Immature natural killer cell (primary cell): ENCODE measurements at regions not wholly inside any gene's neighbourhood (a gene's known extent, or its start where the extent isn't known, plus 50 kb on each side); places are given as distances from the start of the nearest gene placed in this dataset.

ENCODE experiments used
- DNase-seq, 3 donors: peaks; one replicate each; pipeline ENCODE4 v3.0.0; 2022; ENCODE audit warnings: mixed read lengths in 1 of 3
- H3K27ac Mint-ChIP-seq, 6 donors: one replicate each; pipeline ENCODE4 v1.8.0; 2020; ENCODE audit warnings: mixed read lengths in 6 of 6, mild to moderate bottlenecking in 5 of 6, inconsistent platforms in 4 of 6, moderate library complexity in 3 of 6
- H3K27me3 Mint-ChIP-seq, 3 donors: one replicate each; pipeline ENCODE4 v1.8.0; 2020 to 2021; ENCODE audit warnings: low read depth in 3 of 3, mild to moderate bottlenecking in 3 of 3, mixed read lengths in 3 of 3, moderate library complexity in 3 of 3, inconsistent platforms in 1 of 3
- H3K36me3 Mint-ChIP-seq, 3 donors: one replicate each; pipeline ENCODE4 v1.8.0; 2020; ENCODE audit warnings: mixed read lengths in 3 of 3, inconsistent platforms in 2 of 3, mild to moderate bottlenecking in 2 of 3
- H3K4me1 Mint-ChIP-seq, 2 donors: one replicate each; pipeline ENCODE4 v1.8.0; 2020; ENCODE audit warnings: inconsistent platforms in 2 of 2, mild to moderate bottlenecking in 2 of 2, mixed read lengths in 2 of 2, moderate library complexity in 1 of 2
- H3K4me3 Mint-ChIP-seq, 5 donors: one replicate each; pipeline ENCODE4 v1.8.0; 2020; ENCODE audit warnings: mild to moderate bottlenecking in 5 of 5, mixed read lengths in 5 of 5, inconsistent platforms in 3 of 5, moderate library complexity in 3 of 5
- H3K9me3 Mint-ChIP-seq, 6 donors: one replicate each; pipeline ENCODE4 v1.8.0; 2020; ENCODE audit warnings: mild to moderate bottlenecking in 6 of 6, mixed read lengths in 6 of 6, inconsistent platforms in 4 of 6, moderate library complexity in 3 of 6

GRCh38 chr3:124108446-124108845 is 116.5 kb upstream of the ROPN1 start:
- Mint-ChIP-seq H3K4me1 (no peaks in the 10 kb centered on the region), H3K27ac (no peak overlapping the region), H3K9me3 (no peaks in the 10 kb centered on the region), H3K36me3 (no peaks in the 10 kb centered on the region), H3K4me3 (no peak overlapping the region), H3K27me3 (peaks cover 1 to 6% (median 2%) of the 10 kb centered on the region in 3 donors)
- no peak for DNase-seq

- Mint-ChIP-seq H3K36me3 (no peaks in the 10 kb centered on the region), H3K4me3 (no peak overlapping the region), H3K9me3 (peaks cover 0 to 3% (median 0%) of the 10 kb centered on the region in 6 donors), H3K27me3 (peaks cover 4 to 10% (median 7%) of the 10 kb centered on the region in 3 donors), H3K4me1 (no peaks in the 10 kb centered on the region), H3K27ac (no peak overlapping the region)
- no peak for DNase-seq
These were observed 121.6 kb upstream of the ROPN1 start for GRCh38 chr3:124113485-124113884.

GRCh38 chr3:124115279-124115678 is 123.4 kb upstream of the ROPN1 start:
- no peaks in the 10 kb centered on the region for H3K4me1 Mint-ChIP-seq
- no peaks in the 10 kb centered on the region for H3K36me3 Mint-ChIP-seq
- peaks cover 0 to 3% (median 0%) of the 10 kb centered on the region in 6 donors for H3K9me3 Mint-ChIP-seq
- DNase-seq: no peak
- H3K4me3 Mint-ChIP-seq: no peak overlapping the region
- H3K27me3 Mint-ChIP-seq: peaks cover 4 to 10% (median 7%) of the 10 kb centered on the region in 3 donors
- H3K27ac Mint-ChIP-seq: no peak overlapping the region

GRCh38 chr3:124115956-124116355 is 124.0 kb upstream of the ROPN1 start:
- H3K27ac Mint-ChIP-seq: no peak overlapping the region
- H3K27me3 Mint-ChIP-seq: peaks cover 4 to 10% (median 6%) of the 10 kb centered on the region in 3 donors
- no peak for DNase-seq
- no peaks in the 10 kb centered on the region for H3K36me3 Mint-ChIP-seq
- no peaks in the 10 kb centered on the region for H3K4me1 Mint-ChIP-seq
- H3K9me3 Mint-ChIP-seq: peaks cover 0 to 3% (median 0%) of the 10 kb centered on the region in 6 donors
- no peak overlapping the region for H3K4me3 Mint-ChIP-seq

GRCh38 chr3:124116906-124117305 is 125.0 kb upstream of the ROPN1 start:
- Mint-ChIP-seq H3K4me3 (no peak overlapping the region), H3K27me3 (peaks cover 4 to 10% (median 6%) of the 10 kb centered on the region in 3 donors), H3K36me3 (no peaks in the 10 kb centered on the region)

GRCh38 chr3:124117486-124117885 is 125.6 kb upstream of the ROPN1 start:
- Mint-ChIP-seq H3K27me3 (peaks cover 6 to 7% (median 6%) of the 10 kb centered on the region in 3 donors), H3K9me3 (peaks cover 0 to 3% (median 0%) of the 10 kb centered on the region in 6 donors), H3K4me1 (no peaks in the 10 kb centered on the region), H3K27ac (no peak overlapping the region), H3K36me3 (no peaks in the 10 kb centered on the region), H3K4me3 (no peak overlapping the region)
- no peak for DNase-seq

More at GRCh38 chr3:124116906-124117305, 125.0 kb upstream of the ROPN1 start:
- peaks cover 0 to 3% (median 0%) of the 10 kb centered on the region in 6 donors for H3K9me3 Mint-ChIP-seq
- H3K27ac Mint-ChIP-seq: no peak overlapping the region
- no peak for DNase-seq
- H3K4me1 Mint-ChIP-seq: no peaks in the 10 kb centered on the region

- Mint-ChIP-seq H3K4me1 (no peaks in the 10 kb centered on the region), H3K9me3 (peaks cover 0 to 3% (median 0%) of the 10 kb centered on the region in 6 donors), H3K4me3 (no peak overlapping the region), H3K27me3 (peaks cover 5 to 10% (median 6%) of the 10 kb centered on the region in 3 donors), H3K36me3 (no peaks in the 10 kb centered on the region), H3K27ac (no peak overlapping the region)
- no peak for DNase-seq
These were observed 126.5 kb upstream of the ROPN1 start for GRCh38 chr3:124118397-124118796.

GRCh38 chr3:124119056-124119716 is 127.3 kb upstream of the ROPN1 start:
- Mint-ChIP-seq H3K4me3 (no peak overlapping the region), H3K27ac (no peak overlapping the region), H3K27me3 (peaks cover 5 to 10% (median 6%) of the 10 kb centered on the region in 3 donors), H3K4me1 (no peaks in the 10 kb centered on the region), H3K36me3 (no peaks in the 10 kb centered on the region), H3K9me3 (peaks cover 0 to 3% (median 0%) of the 10 kb centered on the region in 6 donors)
- no peak for DNase-seq

- Mint-ChIP-seq H3K27ac (no peak overlapping the region), H3K27me3 (peaks cover 3 to 7% (median 5%) of the 10 kb centered on the region in 3 donors), H3K36me3 (no peaks in the 10 kb centered on the region)
These were observed 129.7 kb upstream of the ROPN1 start for GRCh38 chr3:124121379-124122312.

GRCh38 chr3:124125315-124125714 is 133.4 kb upstream of the ROPN1 start:
- Mint-ChIP-seq H3K27me3 (peaks cover 5 to 9% (median 7%) of the 10 kb centered on the region in 3 donors), H3K36me3 (no peaks in the 10 kb centered on the region), H3K9me3 (peaks cover 0 to 2% (median 0%) of the 10 kb centered on the region in 6 donors), H3K27ac (no peak overlapping the region), H3K4me3 (no peak overlapping the region), H3K4me1 (no peaks in the 10 kb centered on the region)
- no peak for DNase-seq

More at GRCh38 chr3:124121379-124122312, 129.7 kb upstream of the ROPN1 start:
- Mint-ChIP-seq H3K4me3 (no peak overlapping the region), H3K9me3 (no peaks in the 10 kb centered on the region), H3K4me1 (no peaks in the 10 kb centered on the region)
- DNase-seq: no peak

- Mint-ChIP-seq H3K9me3 (peaks cover 0 to 2% (median 0%) of the 10 kb centered on the region in 6 donors), H3K4me3 (no peak overlapping the region), H3K4me1 (no peaks in the 10 kb centered on the region), H3K27ac (no peak overlapping the region), H3K36me3 (no peaks in the 10 kb centered on the region), H3K27me3 (peaks cover 5 to 11% (median 9%) of the 10 kb centered on the region in 3 donors)
- no peak for DNase-seq
These were observed 134.6 kb upstream of the ROPN1 start for GRCh38 chr3:124126436-124127023.

- H3K27me3 Mint-ChIP-seq: peaks cover 6 to 13% (median 12%) of the 10 kb centered on the region in 3 donors
These were observed 139.2 kb upstream of the ROPN1 start for GRCh38 chr3:124131158-124131557.

GRCh38 chr3:124131580-124131979 is 139.7 kb upstream of the ROPN1 start:
- DNase-seq: no peak
- Mint-ChIP-seq H3K4me1 (no peaks in the 10 kb centered on the region), H3K27me3 (peaks cover 6 to 13% (median 12%) of the 10 kb centered on the region in 3 donors), H3K9me3 (peaks cover 0 to 2% (median 0%) of the 10 kb centered on the region in 6 donors), H3K27ac (no peak overlapping the region), H3K36me3 (no peaks in the 10 kb centered on the region), H3K4me3 (no peak overlapping the region)

More at GRCh38 chr3:124131158-124131557, 139.2 kb upstream of the ROPN1 start:
- H3K27ac Mint-ChIP-seq: no peak overlapping the region
- no peaks in the 10 kb centered on the region for H3K36me3 Mint-ChIP-seq
- peaks cover 0 to 2% (median 0%) of the 10 kb centered on the region in 6 donors for H3K9me3 Mint-ChIP-seq
- no peak for DNase-seq
- H3K4me3 Mint-ChIP-seq: no peak overlapping the region
- H3K4me1 Mint-ChIP-seq: no peaks in the 10 kb centered on the region
